Body of pancreas (tissue), 4 donors: ENCODE measurements at regions not wholly inside any gene's neighbourhood (a gene's known extent, or its start where the extent isn't known, plus 50 kb on each side); places are given as distances from the start of the nearest gene placed in this dataset.

Experiments
- POLR2A ChIP-seq, 3 donors: fragments of 450-650 bp; IDR thresholded peaks; one replicate each; pipeline ENCODE4 v1.6.1; 2016; ENCODE audit warnings: antibody characterized with exemption in 3 of 3, mild to moderate bottlenecking in 2 of 3
- TF ChIP-seq, protein P1 (sequence below), 7 experiments: fragments of 450-650 bp in 4 of 7; fragments of 200-600 bp in 3 of 7; sonication (generic) in 3 of 7; IDR thresholded peaks; one replicate each; pipeline ENCODE4 v1.5.1; 2016 to 2019; ENCODE audit warnings: antibody characterized with exemption in 7 of 7

DNA sequence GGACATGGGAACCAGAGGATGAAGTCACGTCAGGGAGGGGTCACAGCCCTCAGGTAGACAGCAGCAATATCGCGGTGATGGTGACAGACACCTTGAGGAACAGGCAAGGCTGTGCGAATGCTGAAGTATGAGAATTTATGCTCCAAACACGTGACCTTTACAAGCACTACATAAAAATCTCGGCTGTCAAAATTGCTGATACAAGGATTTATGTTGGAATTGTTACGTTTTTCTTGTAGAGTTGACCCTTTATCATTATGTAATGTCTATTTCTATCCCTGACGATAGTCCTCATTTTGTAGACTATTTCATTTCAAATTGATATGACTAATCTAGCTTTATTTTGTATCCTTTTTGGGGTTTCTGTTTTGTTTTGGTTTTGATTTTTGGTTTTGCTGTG lies 311.1 kb downstream of the C6orf118 start:
- TF ChIP-seq, protein P1, sequence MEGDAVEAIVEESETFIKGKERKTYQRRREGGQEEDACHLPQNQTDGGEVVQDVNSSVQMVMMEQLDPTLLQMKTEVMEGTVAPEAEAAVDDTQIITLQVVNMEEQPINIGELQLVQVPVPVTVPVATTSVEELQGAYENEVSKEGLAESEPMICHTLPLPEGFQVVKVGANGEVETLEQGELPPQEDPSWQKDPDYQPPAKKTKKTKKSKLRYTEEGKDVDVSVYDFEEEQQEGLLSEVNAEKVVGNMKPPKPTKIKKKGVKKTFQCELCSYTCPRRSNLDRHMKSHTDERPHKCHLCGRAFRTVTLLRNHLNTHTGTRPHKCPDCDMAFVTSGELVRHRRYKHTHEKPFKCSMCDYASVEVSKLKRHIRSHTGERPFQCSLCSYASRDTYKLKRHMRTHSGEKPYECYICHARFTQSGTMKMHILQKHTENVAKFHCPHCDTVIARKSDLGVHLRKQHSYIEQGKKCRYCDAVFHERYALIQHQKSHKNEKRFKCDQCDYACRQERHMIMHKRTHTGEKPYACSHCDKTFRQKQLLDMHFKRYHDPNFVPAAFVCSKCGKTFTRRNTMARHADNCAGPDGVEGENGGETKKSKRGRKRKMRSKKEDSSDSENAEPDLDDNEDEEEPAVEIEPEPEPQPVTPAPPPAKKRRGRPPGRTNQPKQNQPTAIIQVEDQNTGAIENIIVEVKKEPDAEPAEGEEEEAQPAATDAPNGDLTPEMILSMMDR (IDR thresholded peaks at IDR 0.05): no peak
- TF ChIP-seq POLR2A (IDR thresholded peaks at IDR 0.05): no peak
